Upper lobe of right lung (tissue), 1 donor: ENCODE measurements at regions not wholly inside any gene's neighbourhood (a gene's known extent, or its start where the extent isn't known, plus 50 kb on each side); places are given as distances from the start of the nearest gene placed in this dataset.
A peak's percentile ranks its signal among the peaks of the same experiment; 100 is the strongest.

Experiments
- ATAC-seq: fragments of 200-7000 bp; cut with Tn5 transposase; one replicate; pipeline ENCODE4 v1.9.1; 2020; ENCODE audit warnings: mild to moderate bottlenecking, moderate library complexity
- DNase-seq: peaks from one replicate; pipeline ENCODE4 v3.0.0-alpha.2; 2020
- H3K27ac ChIP-seq: fragments of 200-600 bp; one replicate; pipeline ENCODE4 v1.8.0; 2022
- H3K27me3 ChIP-seq: fragments of 200-600 bp; one replicate; pipeline ENCODE4 v1.8.0; 2022; ENCODE audit warnings: mild to moderate bottlenecking
- H3K36me3 ChIP-seq: fragments of 200-600 bp; one replicate; pipeline ENCODE4 v1.8.0; 2022
- H3K4me1 ChIP-seq: fragments of 200-600 bp; one replicate; pipeline ENCODE4 v1.8.0; 2022
- H3K4me3 ChIP-seq: fragments of 200-600 bp; one replicate; pipeline ENCODE4 v1.8.0; 2022; ENCODE audit warnings: mild to moderate bottlenecking
- H3K9me3 ChIP-seq: fragments of 200-600 bp; one replicate; pipeline ENCODE4 v1.8.0; 2022
- CTCF ChIP-seq: fragments of 200-600 bp; IDR thresholded peaks from one replicate; pipeline ENCODE4 v1.8.0; 2022; ENCODE audit warnings: antibody characterized with exemption
- intact Hi-C: fragments of 100-400 bp; cut with DNase I; formaldehyde crosslinking; loops from one replicate; pipeline ENCODE4 v1.11.0; 2022
- donor health status: DM: no; HTN: yes; CAD: no; lungs with severe emphysema.

- no peaks in the 10 kb centered on the region for H3K9me3 ChIP-seq
- no peaks in the 10 kb centered on the region for H3K36me3 ChIP-seq
- peak; percentile 26 for DNase-seq
- no peak overlapping the region for H3K27ac ChIP-seq
- no peak for ATAC-seq
- no peak overlapping the region for H3K4me3 ChIP-seq
- no peaks in the 10 kb centered on the region for H3K4me1 ChIP-seq
- no peak for TF ChIP-seq CTCF
- H3K27me3 ChIP-seq, result peaks cover 7% of the 10 kb centered on the region
- intact Hi-C loops, result no loop called here
These were observed 55.5 kb upstream of the RPL38 start for GRCh38 chr17:74147966-74148365.

- no peak overlapping the region for H3K27ac ChIP-seq
- no peak overlapping the region for H3K4me3 ChIP-seq
- intact Hi-C loops, result no loop called here
- H3K36me3 ChIP-seq, result no peaks in the 10 kb centered on the region
- no peak for TF ChIP-seq CTCF
- peaks cover 7% of the 10 kb centered on the region for H3K27me3 ChIP-seq
- no peaks in the 10 kb centered on the region for H3K9me3 ChIP-seq
- ATAC-seq (no peak), DNase-seq (no peak)
- no peaks in the 10 kb centered on the region for H3K4me1 ChIP-seq
These were observed 55.0 kb upstream of the RPL38 start for GRCh38 chr17:74148446-74148845.

GRCh38 chr17:74148901-74149596 is 54.4 kb upstream of the RPL38 start:
- ATAC-seq (no peak), DNase-seq (no peak)
- intact Hi-C loops, result no loop called here
- no peaks in the 10 kb centered on the region for H3K36me3 ChIP-seq
- H3K27me3 ChIP-seq, result peaks cover 7% of the 10 kb centered on the region
- TF ChIP-seq CTCF, result no peak
- no peak overlapping the region for H3K27ac ChIP-seq
- H3K4me3 ChIP-seq, result no peak overlapping the region
- no peaks in the 10 kb centered on the region for H3K9me3 ChIP-seq
- H3K4me1 ChIP-seq, result no peaks in the 10 kb centered on the region

GRCh38 chr17:74149597-74150427 is 53.7 kb upstream of the RPL38 start:
- Histone ChIP-seq H3K9me3 (no peaks in the 10 kb centered on the region), H3K27ac (no peak overlapping the region), H3K4me3 (no peak overlapping the region), H3K4me1 (no peaks in the 10 kb centered on the region), H3K36me3 (no peaks in the 10 kb centered on the region), H3K27me3 (peaks cover 7% of the 10 kb centered on the region)
- DNase-seq (no peak), ATAC-seq (no peak)
- intact Hi-C loops, result no loop called here
- TF ChIP-seq CTCF, result no peak

- Histone ChIP-seq H3K27ac (no peak overlapping the region), H3K27me3 (peaks cover 7% of the 10 kb centered on the region), H3K36me3 (no peaks in the 10 kb centered on the region), H3K4me1 (no peaks in the 10 kb centered on the region), H3K4me3 (no peak overlapping the region), H3K9me3 (no peaks in the 10 kb centered on the region)
- ATAC-seq (peak; percentile 23), DNase-seq (no peak)
- TF ChIP-seq CTCF, result no peak
- intact Hi-C loops, result no loop called here
These were observed 53.0 kb upstream of the RPL38 start for GRCh38 chr17:74150428-74151025.
